ENCODE measurements at regions not wholly inside any gene's neighbourhood (a gene's known extent, or its start where the extent isn't known, plus 50 kb on each side); places are given as distances from the start of the nearest gene placed in this dataset.

- ChIA-PET POLR2A (ENCODE audit: unreplicated experiment) (no interaction called here), CTCF (no interaction called here)
- Histone ChIP-seq H4K20me1 (ENCODE audit: insufficient read depth) (no peaks in the 10 kb centered on the region), H3K9me3 (ENCODE audit: insufficient read depth, low read depth) (no peaks in the 10 kb centered on the region; the same call in 1 of the 2 replicates), H3K27me3 (ENCODE audit: insufficient read depth, low read depth) (no peaks in the 10 kb centered on the region), H3K4me3 (no peak overlapping the region), H3F3A (ENCODE audit: insufficient read depth, low read depth) (no peaks in the 10 kb centered on the region), H3K79me2 (ENCODE audit: low read depth) (no peaks in the 10 kb centered on the region), H3K4me1 (replicated peaks; ENCODE audit: insufficient read depth) (no peaks in the 10 kb centered on the region), H3K27ac (no peak overlapping the region), H2AFZ (no peak overlapping the region), H3K9me2 (ENCODE audit: insufficient read depth) (no peaks in the 10 kb centered on the region), H3K4me2 (no peak overlapping the region), H3K36me3 (ENCODE audit: low read depth) (no peaks in the 10 kb centered on the region)
- BruUV-seq (replicated peaks): no TSS peak
- DNase-seq: no peak
- TF ChIP-seq EZH2 (IDR thresholded peaks at IDR 0.05; ENCODE audit: low read depth): no peak
- TF ChIP-seq, protein P1, sequence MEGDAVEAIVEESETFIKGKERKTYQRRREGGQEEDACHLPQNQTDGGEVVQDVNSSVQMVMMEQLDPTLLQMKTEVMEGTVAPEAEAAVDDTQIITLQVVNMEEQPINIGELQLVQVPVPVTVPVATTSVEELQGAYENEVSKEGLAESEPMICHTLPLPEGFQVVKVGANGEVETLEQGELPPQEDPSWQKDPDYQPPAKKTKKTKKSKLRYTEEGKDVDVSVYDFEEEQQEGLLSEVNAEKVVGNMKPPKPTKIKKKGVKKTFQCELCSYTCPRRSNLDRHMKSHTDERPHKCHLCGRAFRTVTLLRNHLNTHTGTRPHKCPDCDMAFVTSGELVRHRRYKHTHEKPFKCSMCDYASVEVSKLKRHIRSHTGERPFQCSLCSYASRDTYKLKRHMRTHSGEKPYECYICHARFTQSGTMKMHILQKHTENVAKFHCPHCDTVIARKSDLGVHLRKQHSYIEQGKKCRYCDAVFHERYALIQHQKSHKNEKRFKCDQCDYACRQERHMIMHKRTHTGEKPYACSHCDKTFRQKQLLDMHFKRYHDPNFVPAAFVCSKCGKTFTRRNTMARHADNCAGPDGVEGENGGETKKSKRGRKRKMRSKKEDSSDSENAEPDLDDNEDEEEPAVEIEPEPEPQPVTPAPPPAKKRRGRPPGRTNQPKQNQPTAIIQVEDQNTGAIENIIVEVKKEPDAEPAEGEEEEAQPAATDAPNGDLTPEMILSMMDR (conservative IDR thresholded peaks at IDR 0.05): no peak
- intact Hi-C loops (cut with micrococcal nuclease; ENCODE audit: unreplicated experiment): no loop called here
These were observed 365.7 kb downstream of the SEC14L1 start for GRCh38 chr17:77506371-77506991.

GRCh38 chr17:77507111-77507885, 366.5 kb downstream of the SEC14L1 start:
- H3K4me3 ChIP-seq: no peak overlapping the region
- H3K4me2 ChIP-seq: no peak overlapping the region
- H3K9me3 ChIP-seq (ENCODE audit: insufficient read depth, low read depth): no peaks in the 10 kb centered on the region; the same call in 1 of the 2 replicates
- no peak overlapping the region for H2AFZ ChIP-seq
- no peaks in the 10 kb centered on the region for H3K4me1 ChIP-seq (replicated peaks; ENCODE audit: insufficient read depth)
- no peak overlapping the region for H3K27ac ChIP-seq
- no peaks in the 10 kb centered on the region for H3K36me3 ChIP-seq (ENCODE audit: low read depth)
- no peaks in the 10 kb centered on the region for H3K79me2 ChIP-seq (ENCODE audit: low read depth)
- TF ChIP-seq, protein P1 (conservative IDR thresholded peaks at IDR 0.05): no peak
- no peak for TF ChIP-seq EZH2 (IDR thresholded peaks at IDR 0.05; ENCODE audit: low read depth)
- no peaks in the 10 kb centered on the region for H3K9me2 ChIP-seq (ENCODE audit: insufficient read depth)
- H4K20me1 ChIP-seq (ENCODE audit: insufficient read depth): no peaks in the 10 kb centered on the region
- H3K27me3 ChIP-seq (ENCODE audit: insufficient read depth, low read depth): no peaks in the 10 kb centered on the region
- CTCF ChIA-PET: no interaction called here
- BruUV-seq (replicated peaks): no TSS peak
- DNase-seq: no peak
- intact Hi-C loops (cut with micrococcal nuclease; ENCODE audit: unreplicated experiment): no loop called here
- POLR2A ChIA-PET (ENCODE audit: unreplicated experiment): no interaction called here
- H3F3A ChIP-seq (ENCODE audit: insufficient read depth, low read depth): no peaks in the 10 kb centered on the region

- no peak overlapping the region for H3K4me3 ChIP-seq
- no peak overlapping the region for H3K4me2 ChIP-seq
- H3K9me2 ChIP-seq (ENCODE audit: insufficient read depth): no peaks in the 10 kb centered on the region
- intact Hi-C loops (cut with micrococcal nuclease; ENCODE audit: unreplicated experiment): no loop called here
- no peak overlapping the region for H2AFZ ChIP-seq
- H3K36me3 ChIP-seq (ENCODE audit: low read depth): no peaks in the 10 kb centered on the region
- H3F3A ChIP-seq (ENCODE audit: insufficient read depth, low read depth): no peaks in the 10 kb centered on the region
- no peaks in the 10 kb centered on the region for H3K79me2 ChIP-seq (ENCODE audit: low read depth)
- DNase-seq: no peak
- POLR2A ChIA-PET (ENCODE audit: unreplicated experiment): no interaction called here
- no peak overlapping the region for H3K27ac ChIP-seq
- TF ChIP-seq, protein P1 (conservative IDR thresholded peaks at IDR 0.05): no peak
- no peak for TF ChIP-seq EZH2 (IDR thresholded peaks at IDR 0.05; ENCODE audit: low read depth)
- H3K4me1 ChIP-seq (replicated peaks; ENCODE audit: insufficient read depth): no peaks in the 10 kb centered on the region
- no TSS peak for BruUV-seq (replicated peaks)
- CTCF ChIA-PET: no interaction called here
- H3K27me3 ChIP-seq (ENCODE audit: insufficient read depth, low read depth): no peaks in the 10 kb centered on the region
- H3K9me3 ChIP-seq (ENCODE audit: insufficient read depth, low read depth): no peaks in the 10 kb centered on the region; the same call in 1 of the 2 replicates
- no peaks in the 10 kb centered on the region for H4K20me1 ChIP-seq (ENCODE audit: insufficient read depth)
These were observed 367.4 kb downstream of the SEC14L1 start for GRCh38 chr17:77508047-77508715.
